Upper lobe of left lung (tissue), 6 donors: ENCODE measurements at regions not wholly inside any gene's neighbourhood (a gene's known extent, or its start where the extent isn't known, plus 50 kb on each side); places are given as distances from the start of the nearest gene placed in this dataset.

Source experiments
- ATAC-seq, 2 donors: fragments of 200-7000 bp; cut with Tn5 transposase; one replicate each; pipeline ENCODE4 v1.9.1; 2022; ENCODE audit warnings: mild to moderate bottlenecking in 2 of 2, moderate library complexity in 2 of 2; ENCODE audit not compliant: low FRiP score in 2 of 2
- DNase-seq, 2 donors: peaks; one replicate each; pipeline ENCODE4 v3.0.0-alpha.2; 2019 to 2020
- H3K27ac ChIP-seq, 4 donors: fragments of 200-600 bp; sonication (generic); one replicate each; pipeline ENCODE4 v1.5.1; 2016 to 2019
- H3K27me3 ChIP-seq, 4 donors: fragments of 200-600 bp; sonication (generic); one replicate each; pipeline ENCODE4 v1.5.1; 2017 to 2019
- H3K36me3 ChIP-seq, 4 donors: fragments of 200-600 bp; sonication (generic); one replicate each; pipeline ENCODE4 v1.5.1; 2016 to 2019
- H3K4me1 ChIP-seq, 4 donors: fragments of 200-600 bp; sonication (generic); one replicate each; pipeline ENCODE4 v1.5.1; 2018 to 2019
- H3K4me3 ChIP-seq, 4 donors: fragments of 200-600 bp; sonication (generic); one replicate each; pipeline ENCODE4 v1.5.1; 2017 to 2019; ENCODE audit warnings: mild to moderate bottlenecking in 2 of 4, moderate library complexity in 1 of 4
- H3K9me3 ChIP-seq, 4 donors: fragments of 200-600 bp; sonication (generic); one replicate each; pipeline ENCODE4 v1.5.1; 2018 to 2019
- EP300 ChIP-seq, 4 donors: sonication (generic); formaldehyde crosslinking; IDR thresholded peaks; one replicate each; pipeline ENCODE4 v1.5.1; 2017; ENCODE audit warnings: antibody characterized with exemption in 4 of 4, control low read depth in 2 of 4
- POLR2A ChIP-seq, 4 donors: fragments of 450-650 bp; IDR thresholded peaks; one replicate each; pipeline ENCODE4 v1.5.1; 2016 to 2017; ENCODE audit warnings: antibody characterized with exemption in 4 of 4, mild to moderate bottlenecking in 2 of 4
- POLR2AphosphoS5 ChIP-seq, 2 donors: sonication (generic); formaldehyde crosslinking; IDR thresholded peaks; one replicate each; pipeline ENCODE4 v1.5.1; 2017; ENCODE audit warnings: antibody characterized with exemption in 2 of 2
- WGBS, 2 donors: methylation state at CpG; one replicate each; pipeline ENCODE4 v1.1.5; 2017 to 2018; 5-methylcytosine and 5-hydroxymethylcytosine counted together
- TF ChIP-seq, protein P1 (sequence below), 6 experiments: fragments of 450-650 bp in 4 of 6; fragments of 200-600 bp in 2 of 6; sonication (generic) in 2 of 6; IDR thresholded peaks; one replicate each; pipeline ENCODE4 v1.5.1; 2016 to 2019; ENCODE audit warnings: antibody characterized with exemption in 6 of 6
- donor health status: DM: no; HTN: no; CAD: no; lungs with moderate emphysema.
- donor health status: DM: no; HTN: yes; CAD: no; lungs with severe emphysema.

DNA sequence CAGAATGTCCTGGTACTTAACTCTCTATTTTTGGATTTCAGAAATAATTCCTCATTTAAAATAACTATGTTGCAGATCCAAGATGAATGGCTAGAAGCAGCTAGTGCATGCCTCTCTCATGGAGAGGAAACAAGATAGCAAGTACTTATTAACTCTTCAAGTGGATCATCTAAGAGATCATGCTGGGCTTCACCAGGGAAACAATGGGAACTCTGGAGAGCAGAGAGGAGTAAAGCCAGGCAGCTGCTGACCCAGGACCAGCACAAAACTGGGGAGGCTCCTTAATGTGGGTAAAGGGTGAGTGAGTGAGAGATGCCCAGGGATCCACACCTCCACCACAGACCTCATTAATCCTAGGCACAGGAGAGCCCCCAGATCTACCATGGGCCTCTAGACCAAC lies 897.8 kb upstream of the ACO1 start:
- no peak for TF ChIP-seq EP300 (IDR thresholded peaks at IDR 0.05)
- TF ChIP-seq POLR2AphosphoS5 (IDR thresholded peaks at IDR 0.05), result no peak
- TF ChIP-seq POLR2A (IDR thresholded peaks at IDR 0.05), result no peak
- TF ChIP-seq, protein P1, sequence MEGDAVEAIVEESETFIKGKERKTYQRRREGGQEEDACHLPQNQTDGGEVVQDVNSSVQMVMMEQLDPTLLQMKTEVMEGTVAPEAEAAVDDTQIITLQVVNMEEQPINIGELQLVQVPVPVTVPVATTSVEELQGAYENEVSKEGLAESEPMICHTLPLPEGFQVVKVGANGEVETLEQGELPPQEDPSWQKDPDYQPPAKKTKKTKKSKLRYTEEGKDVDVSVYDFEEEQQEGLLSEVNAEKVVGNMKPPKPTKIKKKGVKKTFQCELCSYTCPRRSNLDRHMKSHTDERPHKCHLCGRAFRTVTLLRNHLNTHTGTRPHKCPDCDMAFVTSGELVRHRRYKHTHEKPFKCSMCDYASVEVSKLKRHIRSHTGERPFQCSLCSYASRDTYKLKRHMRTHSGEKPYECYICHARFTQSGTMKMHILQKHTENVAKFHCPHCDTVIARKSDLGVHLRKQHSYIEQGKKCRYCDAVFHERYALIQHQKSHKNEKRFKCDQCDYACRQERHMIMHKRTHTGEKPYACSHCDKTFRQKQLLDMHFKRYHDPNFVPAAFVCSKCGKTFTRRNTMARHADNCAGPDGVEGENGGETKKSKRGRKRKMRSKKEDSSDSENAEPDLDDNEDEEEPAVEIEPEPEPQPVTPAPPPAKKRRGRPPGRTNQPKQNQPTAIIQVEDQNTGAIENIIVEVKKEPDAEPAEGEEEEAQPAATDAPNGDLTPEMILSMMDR (IDR thresholded peaks at IDR 0.05), result no peak
- Histone ChIP-seq H3K27ac (no peak overlapping the region), H3K36me3 (no peaks in the 10 kb centered on the region), H3K4me1 (no peaks in the 10 kb centered on the region), H3K27me3 (no peaks in the 10 kb centered on the region), H3K9me3 (no peaks in the 10 kb centered on the region), H3K4me3 (no peak overlapping the region)
- ATAC-seq (no peak), DNase-seq (no peak)

DNA sequence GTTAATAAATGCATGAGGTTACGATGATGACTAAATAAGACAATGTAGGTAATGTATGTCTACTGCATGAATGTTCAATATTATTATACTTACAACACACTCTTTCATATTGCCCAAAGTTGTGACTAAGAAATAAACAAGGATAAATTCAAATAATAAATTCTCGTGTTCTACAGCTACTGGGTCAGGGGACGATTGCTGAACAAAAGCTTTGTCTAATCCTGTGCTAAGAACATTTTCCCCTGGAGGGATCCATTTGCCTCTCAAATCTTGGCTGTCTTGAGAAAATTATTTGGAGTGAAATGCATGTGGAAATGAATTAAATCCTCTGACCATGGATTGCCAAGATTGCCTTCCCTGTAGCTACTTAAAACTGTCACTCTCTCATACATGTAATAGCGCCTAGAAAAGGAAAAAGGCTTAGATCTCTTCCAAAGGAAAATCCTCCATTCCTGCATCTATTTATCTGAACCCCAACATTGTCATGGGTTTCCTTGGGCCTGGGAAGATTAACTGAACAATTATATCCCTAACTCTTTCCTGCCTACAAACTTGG lies 893.8 kb upstream of the ACO1 start:
- 88 to 92% methylated on average over 4 of the region's 4 CpGs for WGBS, 2 donors
- Histone ChIP-seq H3K27ac (no peak overlapping the region), H3K4me3 (no peak overlapping the region), H3K9me3 (no peaks in the 10 kb centered on the region), H3K36me3 (no peaks in the 10 kb centered on the region), H3K27me3 (no peaks in the 10 kb centered on the region), H3K4me1 (no peaks in the 10 kb centered on the region)
- TF ChIP-seq, protein P1 (IDR thresholded peaks at IDR 0.05), result no peak
- no peak for TF ChIP-seq POLR2A (IDR thresholded peaks at IDR 0.05)
- TF ChIP-seq POLR2AphosphoS5 (IDR thresholded peaks at IDR 0.05), result no peak
- no peak for TF ChIP-seq EP300 (IDR thresholded peaks at IDR 0.05)
- DNase-seq (no peak), ATAC-seq (no peak)

DNA sequence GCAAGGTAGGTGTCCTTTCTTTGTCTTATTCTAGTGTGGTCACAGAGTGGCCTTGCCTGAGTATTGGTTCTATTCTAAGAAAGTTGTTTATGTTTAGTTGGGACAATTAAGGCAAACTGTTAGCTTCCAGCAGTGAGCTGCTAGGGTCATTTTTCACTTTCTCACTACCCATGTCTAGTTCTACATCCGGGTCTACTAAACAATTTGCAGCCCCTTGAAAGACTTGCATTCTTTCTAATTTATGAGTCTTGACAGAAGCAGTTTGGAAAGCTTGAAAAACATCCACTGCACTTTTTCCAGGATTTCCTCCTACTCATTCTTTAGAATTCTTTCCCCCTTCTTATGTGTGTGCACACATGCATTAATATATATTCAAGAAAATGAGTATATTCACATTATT lies 892.2 kb upstream of the ACO1 start:
- ATAC-seq (no peak), DNase-seq (no peak)
- H3K9me3 ChIP-seq, result no peaks in the 10 kb centered on the region
- 14 to 29% methylated on average over 1 of the region's 1 CpG for WGBS, 2 donors
- H3K4me1 ChIP-seq, result no peaks in the 10 kb centered on the region
- H3K36me3 ChIP-seq, result no peaks in the 10 kb centered on the region
- no peak overlapping the region for H3K4me3 ChIP-seq
- TF ChIP-seq POLR2A (IDR thresholded peaks at IDR 0.05) (no peak), EP300 (IDR thresholded peaks at IDR 0.05) (no peak), POLR2AphosphoS5 (IDR thresholded peaks at IDR 0.05) (no peak)
- TF ChIP-seq, protein P1 (IDR thresholded peaks at IDR 0.05), result no peak
- no peaks in the 10 kb centered on the region for H3K27me3 ChIP-seq
- H3K27ac ChIP-seq, result no peak overlapping the region

DNA sequence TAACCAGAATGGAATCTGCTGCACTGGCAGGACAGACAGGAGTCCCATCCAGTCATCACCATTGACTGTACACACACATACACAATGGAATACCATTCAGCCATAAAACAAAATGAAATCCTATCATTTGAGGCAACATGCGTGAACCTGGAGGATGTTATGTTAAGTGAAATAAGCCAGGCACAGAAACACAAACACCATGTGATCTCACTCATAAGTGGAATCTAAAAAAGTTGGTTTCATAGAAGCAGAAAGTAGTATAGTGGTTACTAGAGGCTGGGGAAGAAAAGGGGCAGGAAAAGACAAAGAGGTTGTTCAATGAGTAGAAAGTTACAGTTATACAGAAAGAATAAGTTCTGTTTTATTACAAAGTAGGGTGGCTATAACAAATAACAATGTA lies 884.0 kb upstream of the ACO1 start:
- no peak overlapping the region for H3K4me3 ChIP-seq
- 80 to 89% methylated on average over 1 of the region's 1 CpG for WGBS, 2 donors
- no peaks in the 10 kb centered on the region for H3K4me1 ChIP-seq
- H3K27ac ChIP-seq, result no peak overlapping the region
- TF ChIP-seq, protein P1 (IDR thresholded peaks at IDR 0.05), result no peak
- TF ChIP-seq EP300 (IDR thresholded peaks at IDR 0.05), result no peak
- no peak for TF ChIP-seq POLR2AphosphoS5 (IDR thresholded peaks at IDR 0.05)
- no peak for TF ChIP-seq POLR2A (IDR thresholded peaks at IDR 0.05)
- DNase-seq (no peak), ATAC-seq (no peak)
- H3K9me3 ChIP-seq, result no peaks in the 10 kb centered on the region
- no peaks in the 10 kb centered on the region for H3K36me3 ChIP-seq
- H3K27me3 ChIP-seq, result no peaks in the 10 kb centered on the region

DNA sequence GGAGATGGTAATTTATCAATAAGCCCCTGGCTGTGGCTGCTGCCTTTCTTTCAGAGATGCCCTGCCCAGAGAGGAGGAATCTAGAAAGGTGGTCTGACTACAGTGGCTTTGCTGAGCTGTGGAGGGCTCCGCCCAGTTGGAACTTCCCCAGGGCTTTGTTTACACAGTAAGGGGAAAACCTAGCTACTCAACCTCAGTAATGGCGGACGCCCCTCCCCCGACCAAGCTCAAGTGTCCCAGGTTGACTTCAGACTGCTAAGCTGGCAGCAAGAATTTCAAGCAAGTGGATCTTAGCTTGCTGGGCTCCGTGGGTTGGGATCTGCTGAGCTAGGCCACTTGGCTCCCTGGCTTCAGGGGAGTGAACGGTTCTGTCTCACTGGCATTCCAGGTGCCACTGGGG lies 865.4 kb upstream of the ACO1 start:
- no peaks in the 10 kb centered on the region for H3K4me1 ChIP-seq
- H3K36me3 ChIP-seq, result no peaks in the 10 kb centered on the region
- ATAC-seq, result no peak
- no peak overlapping the region for H3K27ac ChIP-seq
- H3K27me3 ChIP-seq, result no peaks in the 10 kb centered on the region
- no peak for TF ChIP-seq POLR2A (IDR thresholded peaks at IDR 0.05)
- TF ChIP-seq, protein P1 (IDR thresholded peaks at IDR 0.05), result no peak
- no peak for TF ChIP-seq EP300 (IDR thresholded peaks at IDR 0.05)
- no peak overlapping the region for H3K4me3 ChIP-seq
- H3K9me3 ChIP-seq, result no peaks in the 10 kb centered on the region
- DNase-seq, result no peak
- 63 to 73% methylated on average over 2 to 6 of the region's 6 CpGs for WGBS, 2 donors
